K562 (cell line): ENCODE measurements at regions not wholly inside any gene's neighbourhood (a gene's known extent, or its start where the extent isn't known, plus 50 kb on each side); places are given as distances from the start of the nearest gene placed in this dataset.

Experiments used
- ARID2 ChIP-seq: fragments of 450-650 bp; IDR thresholded peaks from 2 replicates; pipeline ENCODE4 v1.6.1; 2017; ENCODE audit warnings: antibody characterized with exemption, mild to moderate bottlenecking
- CTCF ChIP-seq, 3 experiments: IDR thresholded peaks in 2 of 3; conservative IDR thresholded peaks in 1 of 3; 2 replicates each; pipeline ENCODE4 v1.5.1; 2011 to 2012; ENCODE audit warnings: low read length in 3 of 3, mild to moderate bottlenecking in 3 of 3, control low read depth in 2 of 3, improper control_type of control experiment in 1 of 3, inconsistent platforms in 1 of 3, low read depth in 1 of 3, mixed read lengths in 1 of 3, moderate library complexity in 1 of 3; ENCODE audit not compliant: insufficient read depth in 2 of 3
- EGR1 ChIP-seq: fragments of 450-650 bp; conservative IDR thresholded peaks from 2 replicates; pipeline ENCODE4 v1.6.1; 2017; ENCODE audit warnings: mild to moderate bottlenecking
- EP300 ChIP-seq: IDR thresholded peaks from 2 replicates; pipeline ENCODE4 v1.6.1; 2012; ENCODE audit warnings: low read length, improper control_type of control experiment
- EWSR1 ChIP-seq: fragments of 450-650 bp; IDR thresholded peaks from 2 replicates; pipeline ENCODE4 v1.6.1; 2018; ENCODE audit warnings: borderline replicate concordance, mild to moderate bottlenecking, low read depth, moderate library complexity; ENCODE audit not compliant: partially characterized antibody
- HNRNPL ChIP-seq: fragments of 200-400 bp; formaldehyde crosslinking; IDR thresholded peaks from 2 replicates; pipeline ENCODE4 v1.6.1; 2017; ENCODE audit warnings: low read depth, mild to moderate bottlenecking, low read length
- LEF1 ChIP-seq: fragments of 450-650 bp; IDR thresholded peaks from 2 replicates; pipeline ENCODE4 v1.6.1; 2016; ENCODE audit warnings: mild to moderate bottlenecking
- PHB2 ChIP-seq: fragments of 450-650 bp; IDR thresholded peaks from 2 replicates; pipeline ENCODE4 v1.6.1; 2017; ENCODE audit warnings: low read depth
- RAD21 ChIP-seq, 2 experiments: fragments of 250-450 bp in 1 of 2; fragments of 450-650 bp in 1 of 2; sonication (Bioruptor Pico) in 1 of 2; formaldehyde crosslinking in 1 of 2; IDR thresholded peaks in 1 of 2; conservative IDR thresholded peaks in 1 of 2; 2 replicates each; pipeline versions ENCODE4 v1.4.0 to v1.8.0; 2020 to 2022; ENCODE audit warnings: mild to moderate bottlenecking in 2 of 2, moderate library complexity in 1 of 2
- RERE ChIP-seq: sonication (generic); formaldehyde crosslinking; IDR thresholded peaks from 2 replicates; pipeline ENCODE4 v1.8.0; 2023; ENCODE audit warnings: missing genetic modification reagents, mild to moderate bottlenecking, borderline replicate concordance
- ZFP36 ChIP-seq: fragments of 150-350 bp; IDR thresholded peaks from 2 replicates; pipeline ENCODE4 v1.6.1; 2018; ENCODE audit warnings: low read length, low read depth; ENCODE audit not compliant: partially characterized antibody
- ZNF274 ChIP-seq: IDR thresholded peaks from 2 replicates; pipeline ENCODE4 v1.6.1; 2011; ENCODE audit warnings: low read depth, mild to moderate bottlenecking, low read length, moderate library complexity, borderline replicate concordance
- ZNF655 ChIP-seq: fragments of 250-450 bp; sonication (Bioruptor Pico); IDR thresholded peaks from 2 replicates; pipeline ENCODE4 v1.5.0; 2021

- no peak for TF ChIP-seq ZNF274
- TF ChIP-seq HNRNPL, result no peak
- TF ChIP-seq RERE (CRISPR knock-in tag), result no peak
- no peak for TF ChIP-seq RAD21 (CRISPR knock-in tag; conservative IDR thresholded peaks at IDR 0.05 in 1 of 2, IDR thresholded peaks at IDR 0.05 in 1 of 2)
- TF ChIP-seq EWSR1, result no peak
- no peak for TF ChIP-seq LEF1
- no peak for TF ChIP-seq ARID2
- TF ChIP-seq ZFP36, result no peak
- no peak for TF ChIP-seq CTCF (IDR thresholded peaks at IDR 0.05 in 2 of 3, conservative IDR thresholded peaks at IDR 0.05 in 1 of 3; ENCODE audit: insufficient read depth in 2 of 3, low read depth in 1 of 3, low read length in 3 of 3)
- no peak for TF ChIP-seq ZNF655 (CRISPR knock-in tag)
- TF ChIP-seq PHB2, result no peak
- no peak for TF ChIP-seq EGR1
- no peak for TF ChIP-seq EP300
These were observed 534.1 kb downstream of the MMUT start for GRCh38 chr6:48928937-48929336.
